GM23338 (cell line): ENCODE measurements at regions not wholly inside any gene's neighbourhood (a gene's known extent, or its start where the extent isn't known, plus 50 kb on each side); places are given as distances from the start of the nearest gene placed in this dataset.

Experiments used
- ATAC-seq: fragments of 200-7000 bp; cut with Tn5 transposase; 3 replicates; pipeline ENCODE4 v1.9.1; 2020
- DNase-seq: peaks from one replicate; pipeline ENCODE4 v3.0.0-alpha.2; 2015; ENCODE audit warnings: low spot score
- H2AFZ ChIP-seq: fragments of 200-600 bp; sonication (generic); 2 replicates; pipeline ENCODE4 v1.8.0; 2016; ENCODE audit warnings: antibody characterized with exemption, mild to moderate bottlenecking, moderate library complexity
- H3F3A ChIP-seq: fragments of 200-600 bp; sonication (generic); replicated peaks from 2 replicates; pipeline ENCODE4 v1.8.0; 2017; ENCODE audit warnings: antibody characterized with exemption, mixed run types, low read depth
- H3K27ac ChIP-seq: fragments of 200-600 bp; sonication (generic); 2 replicates; pipeline ENCODE4 v1.6.1; 2016; ENCODE audit warnings: low read depth
- H3K27me3 ChIP-seq: fragments of 200-600 bp; sonication (generic); 2 replicates; pipeline ENCODE4 v1.8.0; 2016; ENCODE audit warnings: mild to moderate bottlenecking, mixed run types, moderate library complexity; ENCODE audit not compliant: insufficient read depth
- H3K36me3 ChIP-seq: fragments of 200-600 bp; sonication (generic); 2 replicates; pipeline ENCODE4 v1.8.0; 2016; ENCODE audit warnings: mild to moderate bottlenecking; ENCODE audit not compliant: insufficient read depth
- H3K4me1 ChIP-seq: fragments of 200-600 bp; sonication (generic); 2 replicates; pipeline ENCODE4 v1.8.0; 2016; ENCODE audit warnings: mild to moderate bottlenecking, moderate library complexity; ENCODE audit not compliant: insufficient read depth
- H3K4me2 ChIP-seq: fragments of 200-600 bp; sonication (generic); 2 replicates; pipeline ENCODE4 v1.7.1; 2017; ENCODE audit warnings: mixed run types
- H3K4me3 ChIP-seq: fragments of 200-600 bp; sonication (generic); 2 replicates; pipeline ENCODE4 v1.6.1; 2016; ENCODE audit warnings: mixed run types
- H3K79me2 ChIP-seq: fragments of 200-600 bp; sonication (generic); replicated peaks from 2 replicates; pipeline ENCODE4 v1.8.0; 2017; ENCODE audit warnings: mild to moderate bottlenecking; ENCODE audit not compliant: insufficient read depth
- H3K9me2 ChIP-seq: fragments of 200-600 bp; sonication (generic); 2 replicates; pipeline ENCODE4 v1.8.0; 2017; ENCODE audit not compliant: insufficient read depth
- H4K20me1 ChIP-seq: fragments of 200-600 bp; sonication (generic); replicated peaks from 2 replicates; pipeline ENCODE4 v1.8.0; 2017; ENCODE audit warnings: mild to moderate bottlenecking; ENCODE audit not compliant: insufficient read depth
- H3K27ac Mint-ChIP-seq: 2 replicates; pipeline ENCODE4 v1.8.0; 2020; ENCODE audit warnings: inconsistent platforms, mild to moderate bottlenecking, moderate library complexity, mixed read lengths
- H3K27me3 Mint-ChIP-seq: 3 replicates; pipeline ENCODE4 v1.8.0; 2022; ENCODE audit warnings: low read depth, mild to moderate bottlenecking, moderate library complexity, mixed read lengths, inconsistent platforms; ENCODE audit not compliant: insufficient read depth, poor library complexity
- H3K36me3 Mint-ChIP-seq: 3 replicates; pipeline ENCODE4 v1.8.0; 2021; ENCODE audit warnings: low read depth, mild to moderate bottlenecking, inconsistent platforms, moderate library complexity, mixed read lengths
- H3K4me1 Mint-ChIP-seq: 3 replicates; pipeline ENCODE4 v1.8.0; 2020; ENCODE audit warnings: mild to moderate bottlenecking, inconsistent platforms, mixed read lengths
- H3K4me3 Mint-ChIP-seq: 3 replicates; pipeline ENCODE4 v1.8.0; 2021; ENCODE audit warnings: moderate library complexity, mild to moderate bottlenecking, inconsistent platforms, mixed read lengths
- H3K9me3 Mint-ChIP-seq: 3 replicates; pipeline ENCODE4 v1.8.0; 2020; ENCODE audit warnings: moderate library complexity, mild to moderate bottlenecking, inconsistent platforms, mixed read lengths
- CREB1 ChIP-seq: fragments of 250-450 bp; sonication (Bioruptor Pico); IDR thresholded peaks from 2 replicates; pipeline ENCODE4 v1.5.0; 2020; ENCODE audit warnings: low read depth, mild to moderate bottlenecking, moderate library complexity
- CTCF ChIP-seq, 2 experiments: fragments of 200-600 bp in 1 of 2; sonication (generic) in 1 of 2; conservative IDR thresholded peaks; 2 replicates each; pipeline versions ENCODE4 v1.5.1 to v1.6.1; 2016 to 2017; ENCODE audit warnings: antibody characterized with exemption in 2 of 2, low read depth in 2 of 2, mild to moderate bottlenecking in 2 of 2, moderate library complexity in 1 of 2
- ETS1 ChIP-seq: IDR thresholded peaks from 2 replicates; pipeline ENCODE4 v1.6.1; 2016; ENCODE audit warnings: antibody characterized with exemption
- EZH2 ChIP-seq: fragments of 200-600 bp; sonication (generic); IDR thresholded peaks from one replicate; pipeline ENCODE4 v1.8.0; 2017; ENCODE audit warnings: antibody characterized with exemption, mild to moderate bottlenecking, low read depth; ENCODE audit not compliant: unreplicated experiment
- JUNB ChIP-seq: IDR thresholded peaks from one replicate; pipeline ENCODE4 v1.6.1; 2016; ENCODE audit warnings: antibody characterized with exemption; ENCODE audit not compliant: unreplicated experiment
- POLR2AphosphoS5 ChIP-seq: IDR thresholded peaks from 2 replicates; pipeline ENCODE4 v1.6.1; 2016; ENCODE audit warnings: antibody characterized with exemption, low read depth
- STAT1 ChIP-seq: IDR thresholded peaks from one replicate; pipeline ENCODE4 v1.6.1; 2016; ENCODE audit warnings: antibody characterized with exemption; ENCODE audit not compliant: unreplicated experiment
- ZNF114 ChIP-seq: fragments of 250-450 bp; sonication (Bioruptor Pico); IDR thresholded peaks from 2 replicates; pipeline ENCODE4 v1.5.0; 2020; ENCODE audit warnings: mild to moderate bottlenecking, moderate library complexity
- ZNF331 ChIP-seq: fragments of 250-450 bp; sonication (Bioruptor Pico); IDR thresholded peaks from 2 replicates; pipeline ENCODE4 v1.5.0; 2020; ENCODE audit warnings: low read depth, mild to moderate bottlenecking, moderate library complexity
- ZNF462 ChIP-seq: fragments of 250-450 bp; sonication (Bioruptor Pico); IDR thresholded peaks from 2 replicates; pipeline ENCODE4 v1.5.0; 2020; ENCODE audit warnings: mild to moderate bottlenecking, moderate library complexity

GRCh38 chr2:34373586-34374233 is 774.6 kb upstream of the FAM98A start:
- no peaks in the 10 kb centered on the region; the same call in 2 of the 3 replicates for H3K9me3 Mint-ChIP-seq
- H3K4me3 ChIP-seq: no peak overlapping the region
- DNase-seq: no peak
- no peak for TF ChIP-seq ZNF331 (CRISPR knock-in tag)
- TF ChIP-seq CREB1: no peak
- TF ChIP-seq POLR2AphosphoS5: no peak
- TF ChIP-seq ZNF114 (CRISPR knock-in tag): no peak
- no peak for TF ChIP-seq EZH2
- no peak for TF ChIP-seq CTCF (conservative IDR thresholded peaks at IDR 0.05; ENCODE audit: low read depth in 2 of 2)
- no peak for TF ChIP-seq ETS1
- TF ChIP-seq ZNF462 (CRISPR knock-in tag): no peak
- TF ChIP-seq STAT1: no peak
- no peak for TF ChIP-seq JUNB
- H2AFZ ChIP-seq: no peak overlapping the region
- no peak for ATAC-seq
- H3K27ac Mint-ChIP-seq: no peak overlapping the region
- no peaks in the 10 kb centered on the region for H4K20me1 ChIP-seq
- H3K27me3 Mint-ChIP-seq: no peaks in the 10 kb centered on the region
- H3K4me1 Mint-ChIP-seq: peaks cover 9% of the 10 kb centered on the region
- H3K36me3 Mint-ChIP-seq: no peaks in the 10 kb centered on the region
- H3K4me2 ChIP-seq: no peak overlapping the region; the same call in 1 of the 2 replicates
- no peaks in the 10 kb centered on the region for H3F3A ChIP-seq
- no peaks in the 10 kb centered on the region for H3K79me2 ChIP-seq
- H3K4me1 ChIP-seq: peaks cover 9% of the 10 kb centered on the region
- H3K36me3 ChIP-seq: no peaks in the 10 kb centered on the region
- H3K27ac ChIP-seq: no peak overlapping the region
- H3K4me3 Mint-ChIP-seq: no peak overlapping the region
- no peaks in the 10 kb centered on the region for H3K27me3 ChIP-seq
- peaks cover 4% of the 10 kb centered on the region; the same call in 1 of the 2 replicates for H3K9me2 ChIP-seq
